Heart right ventricle (tissue), 16 donors: ENCODE measurements at regions not wholly inside any gene's neighbourhood (a gene's known extent, or its start where the extent isn't known, plus 50 kb on each side); places are given as distances from the start of the nearest gene placed in this dataset.

ENCODE experiments used
- ATAC-seq, 8 donors: fragments of 200-7000 bp; cut with Tn5 transposase; one replicate each; pipeline ENCODE4 v1.9.1; 2020; ENCODE audit warnings: mild to moderate bottlenecking in 8 of 8, moderate library complexity in 8 of 8, moderate number of reproducible peaks in 1 of 8
- DNase-seq, 2 donors: peaks; one replicate each; pipeline ENCODE4 v3.0.0-alpha.2; 2020
- H3K27ac ChIP-seq, 10 donors: fragments of 200-600 bp; sonication (generic) in 2 of 10; one replicate each; pipeline versions ENCODE4 v1.5.0 to v1.8.0; 2020 to 2022; ENCODE audit warnings: mild to moderate bottlenecking in 3 of 10
- H3K27me3 ChIP-seq, 7 donors: fragments of 200-600 bp; one replicate each; pipeline ENCODE4 v1.8.0; 2021 to 2022; ENCODE audit warnings: mild to moderate bottlenecking in 2 of 7
- H3K36me3 ChIP-seq, 9 donors: fragments of 200-600 bp; sonication (generic) in 1 of 9; one replicate each; pipeline versions ENCODE4 v1.5.0 to v1.8.0; 2020 to 2022; ENCODE audit warnings: mild to moderate bottlenecking in 2 of 9
- H3K4me1 ChIP-seq, 9 donors: fragments of 200-600 bp; sonication (generic) in 1 of 9; one replicate each; pipeline versions ENCODE4 v1.5.0 to v1.8.0; 2020 to 2022; ENCODE audit warnings: mild to moderate bottlenecking in 4 of 9
- H3K4me3 ChIP-seq, 10 donors: fragments of 200-600 bp; sonication (generic) in 2 of 10; one replicate each; pipeline versions ENCODE4 v1.5.0 to v1.8.0; 2020 to 2022; ENCODE audit warnings: mild to moderate bottlenecking in 7 of 10, moderate library complexity in 2 of 10
- H3K9me3 ChIP-seq, 11 donors: fragments of 200-600 bp in 10 of 11; sonication (generic) in 2 of 11; one replicate each; pipeline versions ENCODE4 v1.5.0 to v1.8.0; 2013 to 2022; ENCODE audit warnings: mild to moderate bottlenecking in 2 of 11, control low read depth in 1 of 11, moderate library complexity in 1 of 11
- WGBS, 2 donors: extraction: QIAGEN DNeasy Blood & Tissue Kit; methylation state at CpG; one replicate each; pipeline ENCODE4 v1.1.7; 2013; ENCODE audit warnings: inconsistent platforms in 1 of 2; 5-methylcytosine and 5-hydroxymethylcytosine counted together
- intact Hi-C, 10 donors: fragments of 100-400 bp; cut with DNase I; formaldehyde crosslinking; loops; one replicate each; pipeline versions ENCODE4 v1.11.1 to v1.14.2; 2022
- TF ChIP-seq, protein P1 (sequence below), 9 donors: fragments of 200-600 bp; sonication (generic) in 2 of 9; IDR thresholded peaks; one replicate each; pipeline versions ENCODE4 v1.5.0 to v1.8.0; 2021 to 2022; ENCODE audit warnings: antibody characterized with exemption in 9 of 9, mild to moderate bottlenecking in 5 of 9, moderate library complexity in 1 of 9
- donor health status: Arrhythmogenic right ventricular cardiomyopathy.
- donor health status: ischemic (EF 13 %, LVEDD 7.1; RV severe dilation, severe dysfunction).
- donor health status: healthy with polysubstance abuse.
- donor health status: DM: no; HTN: yes; CAD: no.
- donor health status: DM: no; HTN: no; CAD: no.
- donor health status: ischemic (EF 25% LVEDD 6.9; RV normal size, moderate dysfunction).
- donor health status: ischemic (EF 25% LVEDD 5.7; RV mildly dilated, moderate dysfunction).
- donor health status: healthy.
- donor health status: DM: yes; HTN: yes; CAD: no.
- donor health status: Ischemic cardiomyopathy.
- donor health status: ischemic (EF 35%, LVEDD 5.7; RV mildly dilated, moderate dysfunction).
- donor health status: nonischemic (EF 11% LVEDD 7.7; RV severe dilation, severe dysfunction).
- donor health status: DM: yes; HTN: yes; CAD: no.
- donor health status: PGD.
- donor health status: ischemic (EF 29% LVEDD 5.4; RV normal size, mild dysfunction).
- donor health status: nonischemic (EF 23%, LVEDD 6.1; RV moderate dilation, normal function).

DNA sequence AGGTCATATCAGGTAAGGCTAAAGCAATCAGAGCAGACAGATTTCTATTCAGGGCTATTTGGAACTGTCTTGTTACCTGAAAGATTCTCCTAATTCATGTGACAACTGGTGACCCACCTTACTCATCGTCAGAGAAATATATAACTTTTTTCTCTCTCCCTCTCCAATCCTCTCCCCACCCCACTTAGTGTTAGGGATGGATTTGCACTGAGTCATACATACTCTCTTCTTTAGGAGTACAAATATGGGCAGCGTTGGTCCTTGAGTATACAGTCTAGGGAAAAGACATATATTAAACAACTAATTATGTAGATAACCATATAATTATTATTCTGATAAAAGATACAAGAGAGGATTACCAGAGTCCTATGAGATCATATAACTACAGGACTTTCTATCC lies 246.3 kb downstream of the HHIPL2 start:
- H3K36me3 ChIP-seq = no peaks in the 10 kb centered on the region
- WGBS, 2 donors = 76 to 92% methylated on average over 2 of the region's 2 CpGs
- DNase-seq (no peak), ATAC-seq (no peak)
- intact Hi-C loops = no loop called here
- no peaks in the 10 kb centered on the region for H3K4me1 ChIP-seq
- H3K27ac ChIP-seq = no peak overlapping the region
- peaks cover 0 to 3% (median 0%) of the 10 kb centered on the region in 7 donors for H3K27me3 ChIP-seq
- TF ChIP-seq, protein P1, sequence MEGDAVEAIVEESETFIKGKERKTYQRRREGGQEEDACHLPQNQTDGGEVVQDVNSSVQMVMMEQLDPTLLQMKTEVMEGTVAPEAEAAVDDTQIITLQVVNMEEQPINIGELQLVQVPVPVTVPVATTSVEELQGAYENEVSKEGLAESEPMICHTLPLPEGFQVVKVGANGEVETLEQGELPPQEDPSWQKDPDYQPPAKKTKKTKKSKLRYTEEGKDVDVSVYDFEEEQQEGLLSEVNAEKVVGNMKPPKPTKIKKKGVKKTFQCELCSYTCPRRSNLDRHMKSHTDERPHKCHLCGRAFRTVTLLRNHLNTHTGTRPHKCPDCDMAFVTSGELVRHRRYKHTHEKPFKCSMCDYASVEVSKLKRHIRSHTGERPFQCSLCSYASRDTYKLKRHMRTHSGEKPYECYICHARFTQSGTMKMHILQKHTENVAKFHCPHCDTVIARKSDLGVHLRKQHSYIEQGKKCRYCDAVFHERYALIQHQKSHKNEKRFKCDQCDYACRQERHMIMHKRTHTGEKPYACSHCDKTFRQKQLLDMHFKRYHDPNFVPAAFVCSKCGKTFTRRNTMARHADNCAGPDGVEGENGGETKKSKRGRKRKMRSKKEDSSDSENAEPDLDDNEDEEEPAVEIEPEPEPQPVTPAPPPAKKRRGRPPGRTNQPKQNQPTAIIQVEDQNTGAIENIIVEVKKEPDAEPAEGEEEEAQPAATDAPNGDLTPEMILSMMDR (IDR thresholded peaks at IDR 0.05) = no peak
- no peak overlapping the region for H3K4me3 ChIP-seq
- H3K9me3 ChIP-seq = peaks cover 0 to 21% (median 5%) of the 10 kb centered on the region in 11 donors

DNA sequence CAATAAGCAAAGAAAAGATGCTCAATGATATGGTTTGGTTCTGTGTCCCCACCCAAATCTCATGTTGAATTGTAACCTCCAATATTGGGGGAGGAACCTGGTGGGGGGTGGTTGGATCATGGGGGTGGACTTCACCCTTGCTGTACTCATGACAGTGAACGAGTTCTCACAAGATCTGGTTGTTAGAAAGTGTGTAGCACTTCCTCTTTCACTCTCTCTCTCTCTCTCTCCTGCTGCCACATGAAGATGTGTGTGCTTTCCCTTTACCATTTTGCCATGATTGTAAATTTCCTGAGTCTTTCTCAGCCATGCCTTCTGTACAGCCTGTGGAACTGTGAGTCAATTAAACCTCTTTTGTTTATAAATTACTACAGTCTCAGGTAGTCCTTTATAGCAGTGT lies 248.4 kb downstream of the HHIPL2 start:
- no peaks in the 10 kb centered on the region for H3K4me1 ChIP-seq
- no peak overlapping the region for H3K27ac ChIP-seq
- no peaks in the 10 kb centered on the region for H3K27me3 ChIP-seq
- peaks cover 0 to 43% (median 8%) of the 10 kb centered on the region in 11 donors for H3K9me3 ChIP-seq
- TF ChIP-seq, protein P1 (IDR thresholded peaks at IDR 0.05) = no peak
- WGBS, 2 donors = 45 to 63% methylated on average over 1 of the region's 1 CpG
- no peak overlapping the region for H3K4me3 ChIP-seq
- no peaks in the 10 kb centered on the region for H3K36me3 ChIP-seq
- DNase-seq = no peak
- intact Hi-C loops = no loop called here
- ATAC-seq = no peak

DNA sequence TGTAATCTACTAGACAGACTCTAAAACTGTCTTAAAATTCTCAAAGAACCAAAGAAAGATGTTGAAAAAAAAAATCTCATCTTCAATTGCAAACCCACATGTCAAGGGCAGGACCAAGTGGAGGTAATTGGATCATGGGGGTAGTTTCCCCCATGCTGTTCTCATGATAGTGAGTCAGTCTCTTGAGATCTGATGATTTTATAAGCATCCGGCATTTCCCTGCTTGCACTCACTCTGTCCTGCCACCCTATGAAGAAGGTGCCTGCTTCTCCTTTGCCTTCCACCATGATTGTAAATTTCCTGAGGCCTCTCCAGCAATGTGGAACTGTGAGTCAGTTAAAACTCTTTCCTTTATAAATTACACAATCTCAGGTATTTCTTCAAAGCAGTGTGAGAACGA lies 257.0 kb downstream of the HHIPL2 start:
- no peaks in the 10 kb centered on the region for H3K36me3 ChIP-seq
- intact Hi-C loops = no loop called here
- no peak for DNase-seq
- 88 to 93% methylated on average over 2 of the region's 2 CpGs for WGBS, 2 donors
- H3K4me3 ChIP-seq = no peak overlapping the region
- TF ChIP-seq, protein P1 (IDR thresholded peaks at IDR 0.05) = no peak
- no peak overlapping the region for H3K27ac ChIP-seq
- H3K4me1 ChIP-seq = peaks cover 0 to 4% (median 0%) of the 10 kb centered on the region in 9 donors
- no peaks in the 10 kb centered on the region for H3K27me3 ChIP-seq
- ATAC-seq = no peak
- H3K9me3 ChIP-seq = peaks cover 0 to 18% (median 5%) of the 10 kb centered on the region in 11 donors

DNA sequence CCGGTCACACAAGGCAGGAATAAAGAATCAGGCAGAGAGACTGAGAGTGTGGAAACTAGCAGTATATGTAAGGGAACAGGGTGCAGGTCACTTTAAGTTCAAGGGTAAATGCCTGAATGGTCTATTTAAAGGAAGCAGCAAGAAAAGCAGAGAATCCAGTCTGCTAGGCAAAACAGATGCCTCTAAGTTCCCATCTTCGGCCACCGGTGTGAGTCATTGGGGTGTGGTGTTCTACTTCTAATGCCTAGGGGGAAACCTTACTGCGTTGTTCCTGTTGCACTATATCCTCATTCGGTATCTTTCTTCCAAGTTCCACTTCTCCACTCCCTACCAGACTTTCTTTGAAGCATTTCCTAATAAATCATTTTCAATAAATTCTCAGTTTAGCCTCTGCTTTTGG lies 259.9 kb downstream of the HHIPL2 start:
- H3K9me3 ChIP-seq = peaks cover 0 to 3% (median 0%) of the 10 kb centered on the region in 11 donors
- H3K36me3 ChIP-seq = no peaks in the 10 kb centered on the region
- no peak overlapping the region for H3K27ac ChIP-seq
- H3K4me1 ChIP-seq = peaks cover 0 to 4% (median 0%) of the 10 kb centered on the region in 9 donors
- ATAC-seq = peak in 1 of 8 donors; percentile 29
- WGBS, 2 donors = 35 to 54% methylated on average over 5 of the region's 5 CpGs
- TF ChIP-seq, protein P1 (IDR thresholded peaks at IDR 0.05) = no peak
- intact Hi-C loops = no loop called here
- no peaks in the 10 kb centered on the region for H3K27me3 ChIP-seq
- no peak overlapping the region for H3K4me3 ChIP-seq
- no peak for DNase-seq
